ENCODE measurements at regions not wholly inside any gene's neighbourhood (a gene's known extent, or its start where the extent isn't known, plus 50 kb on each side); places are given as distances from the start of the nearest gene placed in this dataset.

DNA sequence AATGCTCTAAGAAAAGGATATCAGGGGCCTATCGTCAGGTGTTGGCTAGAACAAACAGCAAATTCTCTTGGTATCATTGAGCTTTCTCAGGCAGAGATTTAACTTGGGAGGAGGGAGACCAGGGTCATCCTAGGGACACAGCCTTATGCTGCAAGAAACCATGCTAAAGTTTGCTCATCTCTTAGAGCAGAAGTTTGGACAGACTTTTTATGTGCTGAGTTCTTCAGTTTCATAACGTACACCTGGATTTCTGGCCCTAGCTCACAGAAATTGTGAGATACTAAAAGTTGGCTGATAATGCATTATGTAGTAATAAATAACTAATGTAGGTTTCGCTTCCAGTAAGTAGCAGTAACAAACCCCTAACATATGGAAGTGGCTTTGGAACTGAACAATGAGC, 1359.8 kb upstream of the CDH9 start:
- FAIRE-seq (no peak), DNase-seq (ENCODE audit: low read depth, low spot score) (no peak)
- Histone ChIP-seq H3K27ac (ENCODE audit: insufficient read depth, low read depth, low read length) (no peak overlapping the region), H3K36me3 (ENCODE audit: control insufficient read depth in 2 of 2, extremely low read depth in 1 of 2, insufficient read depth in 2 of 2, low read length in 2 of 2) (no peaks in the 10 kb centered on the region), H3K9me3 (replicated peaks; ENCODE audit: control insufficient read depth, insufficient read depth, low read length) (no peaks in the 10 kb centered on the region), H3K4me2 (ENCODE audit: insufficient read depth, low read length) (no peak overlapping the region), H4K20me1 (replicated peaks; ENCODE audit: control insufficient read depth, extremely low read depth, insufficient read depth, low read length) (no peaks in the 10 kb centered on the region), H3K4me3 (replicated peaks in 1 of 3; ENCODE audit: insufficient read depth in 1 of 3, low read depth in 1 of 3, low read length in 3 of 3) (no peak overlapping the region), H3K9ac (replicated peaks; ENCODE audit: extremely low read depth, insufficient read depth, low read length) (no peak overlapping the region), H2AFZ (ENCODE audit: low read depth, low read length) (no peak overlapping the region), H3K27me3 (ENCODE audit: control insufficient read depth in 2 of 2, insufficient read depth in 2 of 2, low read length in 2 of 2) (no peaks in the 10 kb centered on the region), H3K4me1 (ENCODE audit: control insufficient read depth, extremely low read depth, insufficient read depth, low read length) (no peaks in the 10 kb centered on the region), H3K9me1 (replicated peaks; ENCODE audit: control insufficient read depth, extremely low read depth, insufficient read depth, low read length) (no peaks in the 10 kb centered on the region), H3K79me2 (ENCODE audit: control insufficient read depth, insufficient read depth, low read length) (no peaks in the 10 kb centered on the region)
- dilution Hi-C loops (cut with MboI; ENCODE audit: extremely low pct_ligation_motif_present, low sequenced_read_pairs) (no loop called here), intact Hi-C loops (cut with micrococcal nuclease) (no loop called here)
- BruUV-seq (replicated peaks): no TSS peak
- POLR2A ChIA-PET: no interaction called here
- CTCF ChIA-PET: interaction anchor here (1.0 to 1.3 kb wide), 2 partner anchors 16 to 53 kb away, joined by 3 to 4 read pairs; no protein-coding TSS in a partner anchor
- TF ChIP-seq, protein P1, sequence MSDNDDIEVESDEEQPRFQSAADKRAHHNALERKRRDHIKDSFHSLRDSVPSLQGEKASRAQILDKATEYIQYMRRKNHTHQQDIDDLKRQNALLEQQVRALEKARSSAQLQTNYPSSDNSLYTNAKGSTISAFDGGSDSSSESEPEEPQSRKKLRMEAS (IDR thresholded peaks at IDR 0.05; ENCODE audit: insufficient read depth, insufficient read length): no peak
- TF ChIP-seq GATA2 (IDR thresholded peaks at IDR 0.05; ENCODE audit: insufficient read depth, insufficient read length, low read depth, low read length) (no peak), MYC (IDR thresholded peaks at IDR 0.05; ENCODE audit: low read depth, low read length) (no peak), FOS (IDR thresholded peaks at IDR 0.05; ENCODE audit: borderline replicate concordance, insufficient read depth, low read length) (no peak), EZH2 (IDR thresholded peaks at IDR 0.05; ENCODE audit: borderline replicate concordance, low read depth, low read length, severe bottlenecking) (no peak), POLR2A (IDR thresholded peaks at IDR 0.05; ENCODE audit: low read depth, low read length) (no peak), JUN (IDR thresholded peaks at IDR 0.05; ENCODE audit: borderline replicate concordance, insufficient read depth, insufficient read length, low read depth) (no peak), POLR2AphosphoS5 (IDR thresholded peaks at IDR 0.05; ENCODE audit: insufficient read depth, low read depth, low read length) (no peak)
- TF ChIP-seq, protein P2, sequence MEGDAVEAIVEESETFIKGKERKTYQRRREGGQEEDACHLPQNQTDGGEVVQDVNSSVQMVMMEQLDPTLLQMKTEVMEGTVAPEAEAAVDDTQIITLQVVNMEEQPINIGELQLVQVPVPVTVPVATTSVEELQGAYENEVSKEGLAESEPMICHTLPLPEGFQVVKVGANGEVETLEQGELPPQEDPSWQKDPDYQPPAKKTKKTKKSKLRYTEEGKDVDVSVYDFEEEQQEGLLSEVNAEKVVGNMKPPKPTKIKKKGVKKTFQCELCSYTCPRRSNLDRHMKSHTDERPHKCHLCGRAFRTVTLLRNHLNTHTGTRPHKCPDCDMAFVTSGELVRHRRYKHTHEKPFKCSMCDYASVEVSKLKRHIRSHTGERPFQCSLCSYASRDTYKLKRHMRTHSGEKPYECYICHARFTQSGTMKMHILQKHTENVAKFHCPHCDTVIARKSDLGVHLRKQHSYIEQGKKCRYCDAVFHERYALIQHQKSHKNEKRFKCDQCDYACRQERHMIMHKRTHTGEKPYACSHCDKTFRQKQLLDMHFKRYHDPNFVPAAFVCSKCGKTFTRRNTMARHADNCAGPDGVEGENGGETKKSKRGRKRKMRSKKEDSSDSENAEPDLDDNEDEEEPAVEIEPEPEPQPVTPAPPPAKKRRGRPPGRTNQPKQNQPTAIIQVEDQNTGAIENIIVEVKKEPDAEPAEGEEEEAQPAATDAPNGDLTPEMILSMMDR (IDR thresholded peaks at IDR 0.05; ENCODE audit: extremely low read depth in 1 of 2, insufficient read depth in 1 of 2, low read depth in 1 of 2, low read length in 2 of 2): no peak

Data from endothelial cell of umbilical vein (primary cell).